ENCODE measurements at regions not wholly inside any gene's neighbourhood (a gene's known extent, or its start where the extent isn't known, plus 50 kb on each side); places are given as distances from the start of the nearest gene placed in this dataset.

- ChIA-PET CTCF (interaction anchor here (0.7 kb wide), 1 partner anchor 27 kb away, joined by 3 read pairs; no protein-coding TSS in a partner anchor), POLR2A (interaction anchor here (0.7 kb wide), 1 partner anchor 186 kb away, joined by 3 read pairs; no protein-coding TSS in a partner anchor)
- ATAC-seq (no peak), DNase-seq (no peak)
- no peak overlapping the region for H3K27ac ChIP-seq (ENCODE audit: low read depth, low read length)
- Mint-ChIP-seq H3K9me3 (peaks cover 0 to 5% (median 0%) of the 10 kb centered on the region in 11 donors), H3K4me3 (no peak overlapping the region), H3K27ac (no peak overlapping the region), H3K36me3 (no peaks in the 10 kb centered on the region), H3K27me3 (no peaks in the 10 kb centered on the region), H3K4me1 (no peaks in the 10 kb centered on the region)
- H3K36me3 ChIP-seq (ENCODE audit: control insufficient read depth in 2 of 3, insufficient read depth in 3 of 3, low read length in 3 of 3) = no peaks in the 10 kb centered on the region
- no peaks in the 10 kb centered on the region for H3K4me1 ChIP-seq (ENCODE audit: control insufficient read depth in 2 of 2, insufficient read depth in 2 of 2, low read length in 2 of 2)
- no peak overlapping the region for H3K4me3 ChIP-seq (ENCODE audit: low read length)
- no peaks in the 10 kb centered on the region for H3K27me3 ChIP-seq (ENCODE audit: control insufficient read depth in 2 of 2, insufficient read depth in 2 of 2, low read length in 2 of 2)
- no peaks in the 10 kb centered on the region for H3K9me3 ChIP-seq (ENCODE audit: control insufficient read depth in 2 of 3, low read length in 3 of 3)
- intact Hi-C loops (cut with micrococcal nuclease) = no loop called here
These were observed 609.6 kb downstream of the PRELID2 start for GRCh38 chr5:145225529-145225928.

GRCh38 chr5:145223582-145223981 lies 611.6 kb downstream of the PRELID2 start:
- no peak for ATAC-seq
- CTCF ChIA-PET = no interaction called here

GRCh38 chr5:145222622-145223021 lies 612.5 kb downstream of the PRELID2 start:
- Histone ChIP-seq H3K27ac (ENCODE audit: low read depth, low read length) (no peak overlapping the region), H3K4me1 (ENCODE audit: control insufficient read depth in 2 of 2, insufficient read depth in 2 of 2, low read length in 2 of 2) (no peaks in the 10 kb centered on the region), H3K4me3 (ENCODE audit: low read length) (no peak overlapping the region), H3K9me3 (ENCODE audit: control insufficient read depth in 2 of 3, low read length in 3 of 3) (no peaks in the 10 kb centered on the region), H3K27me3 (ENCODE audit: control insufficient read depth in 2 of 2, insufficient read depth in 2 of 2, low read length in 2 of 2) (no peaks in the 10 kb centered on the region), H3K36me3 (ENCODE audit: control insufficient read depth in 2 of 3, insufficient read depth in 3 of 3, low read length in 3 of 3) (no peaks in the 10 kb centered on the region)
- peaks cover 0 to 5% (median 0%) of the 10 kb centered on the region in 11 donors for H3K9me3 Mint-ChIP-seq
- CTCF ChIA-PET = no interaction called here
- H3K27me3 Mint-ChIP-seq = no peaks in the 10 kb centered on the region
- no peak overlapping the region for H3K27ac Mint-ChIP-seq
- DNase-seq = no peak
- no peak for ATAC-seq
- H3K36me3 Mint-ChIP-seq = no peaks in the 10 kb centered on the region
- intact Hi-C loops (cut with micrococcal nuclease) = no loop called here
- H3K4me3 Mint-ChIP-seq = no peak overlapping the region
- H3K4me1 Mint-ChIP-seq = no peaks in the 10 kb centered on the region
- POLR2A ChIA-PET = no interaction called here

More at GRCh38 chr5:145223582-145223981, 611.6 kb downstream of the PRELID2 start:
- Histone ChIP-seq H3K27ac (ENCODE audit: low read depth, low read length) (no peak overlapping the region), H3K36me3 (ENCODE audit: control insufficient read depth in 2 of 3, insufficient read depth in 3 of 3, low read length in 3 of 3) (no peaks in the 10 kb centered on the region), H3K4me3 (ENCODE audit: low read length) (no peak overlapping the region), H3K27me3 (ENCODE audit: control insufficient read depth in 2 of 2, insufficient read depth in 2 of 2, low read length in 2 of 2) (no peaks in the 10 kb centered on the region), H3K9me3 (ENCODE audit: control insufficient read depth in 2 of 3, low read length in 3 of 3) (no peaks in the 10 kb centered on the region), H3K4me1 (ENCODE audit: control insufficient read depth in 2 of 2, insufficient read depth in 2 of 2, low read length in 2 of 2) (no peaks in the 10 kb centered on the region)
- no peaks in the 10 kb centered on the region for H3K27me3 Mint-ChIP-seq
- intact Hi-C loops (cut with micrococcal nuclease) = no loop called here
- H3K36me3 Mint-ChIP-seq = no peaks in the 10 kb centered on the region
- H3K9me3 Mint-ChIP-seq = peaks cover 0 to 5% (median 0%) of the 10 kb centered on the region in 11 donors
- POLR2A ChIA-PET = no interaction called here
- no peak for DNase-seq
- no peak overlapping the region for H3K4me3 Mint-ChIP-seq
- H3K4me1 Mint-ChIP-seq = no peaks in the 10 kb centered on the region
- no peak overlapping the region for H3K27ac Mint-ChIP-seq

GRCh38 chr5:145221416-145221815 lies 613.7 kb downstream of the PRELID2 start:
- H3K36me3 ChIP-seq (ENCODE audit: control insufficient read depth in 2 of 3, insufficient read depth in 3 of 3, low read length in 3 of 3) = no peaks in the 10 kb centered on the region
- ChIA-PET POLR2A (no interaction called here), CTCF (no interaction called here)
- DNase-seq (no peak), ATAC-seq (no peak)
- H3K4me1 Mint-ChIP-seq = no peaks in the 10 kb centered on the region
- no peaks in the 10 kb centered on the region for H3K9me3 ChIP-seq (ENCODE audit: control insufficient read depth in 2 of 3, low read length in 3 of 3)
- no peaks in the 10 kb centered on the region for H3K4me1 ChIP-seq (ENCODE audit: control insufficient read depth in 2 of 2, insufficient read depth in 2 of 2, low read length in 2 of 2)
- H3K36me3 Mint-ChIP-seq = no peaks in the 10 kb centered on the region
- intact Hi-C loops (cut with micrococcal nuclease) = no loop called here
- H3K27me3 Mint-ChIP-seq = no peaks in the 10 kb centered on the region
- H3K4me3 ChIP-seq (ENCODE audit: low read length) = no peak overlapping the region
- no peak overlapping the region for H3K27ac Mint-ChIP-seq
- H3K27me3 ChIP-seq (ENCODE audit: control insufficient read depth in 2 of 2, insufficient read depth in 2 of 2, low read length in 2 of 2) = no peaks in the 10 kb centered on the region
- peaks cover 0 to 5% (median 0%) of the 10 kb centered on the region in 11 donors for H3K9me3 Mint-ChIP-seq
- no peak overlapping the region for H3K27ac ChIP-seq (ENCODE audit: low read depth, low read length)
- no peak overlapping the region for H3K4me3 Mint-ChIP-seq

- H3K4me1 Mint-ChIP-seq = no peaks in the 10 kb centered on the region
- H3K27me3 Mint-ChIP-seq = no peaks in the 10 kb centered on the region
- intact Hi-C loops (cut with micrococcal nuclease) = no loop called here
- H3K27ac Mint-ChIP-seq = no peak overlapping the region
- H3K4me3 Mint-ChIP-seq = no peak overlapping the region
- POLR2A ChIA-PET = no interaction called here
- no peaks in the 10 kb centered on the region for H3K36me3 Mint-ChIP-seq
- Histone ChIP-seq H3K4me3 (ENCODE audit: low read length) (no peak overlapping the region), H3K4me1 (ENCODE audit: control insufficient read depth in 2 of 2, insufficient read depth in 2 of 2, low read length in 2 of 2) (no peaks in the 10 kb centered on the region), H3K9me3 (ENCODE audit: control insufficient read depth in 2 of 3, low read length in 3 of 3) (no peaks in the 10 kb centered on the region), H3K36me3 (ENCODE audit: control insufficient read depth in 2 of 3, insufficient read depth in 3 of 3, low read length in 3 of 3) (no peaks in the 10 kb centered on the region), H3K27me3 (ENCODE audit: control insufficient read depth in 2 of 2, insufficient read depth in 2 of 2, low read length in 2 of 2) (no peaks in the 10 kb centered on the region), H3K27ac (ENCODE audit: low read depth, low read length) (no peak overlapping the region)
- DNase-seq (no peak), ATAC-seq (no peak)
- H3K9me3 Mint-ChIP-seq = peaks cover 0 to 4% (median under 1%) of the 10 kb centered on the region in 11 donors
- CTCF ChIA-PET = no interaction called here
These were observed 614.7 kb downstream of the PRELID2 start for GRCh38 chr5:145220481-145220880.

- no peaks in the 10 kb centered on the region for H3K36me3 ChIP-seq (ENCODE audit: control insufficient read depth in 2 of 3, insufficient read depth in 3 of 3, low read length in 3 of 3)
- no peak overlapping the region for H3K27ac Mint-ChIP-seq
- H3K4me3 Mint-ChIP-seq = no peak overlapping the region
- POLR2A ChIA-PET = no interaction called here
- H3K4me1 Mint-ChIP-seq = no peaks in the 10 kb centered on the region
- H3K27ac ChIP-seq (ENCODE audit: low read depth, low read length) = no peak overlapping the region
- ATAC-seq (no peak), DNase-seq (no peak)
- no peaks in the 10 kb centered on the region for H3K36me3 Mint-ChIP-seq
- H3K4me3 ChIP-seq (ENCODE audit: low read length) = no peak overlapping the region
- H3K4me1 ChIP-seq (ENCODE audit: control insufficient read depth in 2 of 2, insufficient read depth in 2 of 2, low read length in 2 of 2) = no peaks in the 10 kb centered on the region
- no peaks in the 10 kb centered on the region for H3K27me3 ChIP-seq (ENCODE audit: control insufficient read depth in 2 of 2, insufficient read depth in 2 of 2, low read length in 2 of 2)
- peaks cover 3 to 14% (median 9%) of the 10 kb centered on the region in 11 donors for H3K9me3 Mint-ChIP-seq
- H3K27me3 Mint-ChIP-seq = no peaks in the 10 kb centered on the region
- CTCF ChIA-PET = no interaction called here
- H3K9me3 ChIP-seq (ENCODE audit: control insufficient read depth in 2 of 3, low read length in 3 of 3) = no peaks in the 10 kb centered on the region
- intact Hi-C loops (cut with micrococcal nuclease) = no loop called here
These were observed 616.2 kb downstream of the PRELID2 start for GRCh38 chr5:145218982-145219381.

GRCh38 chr5:145218019-145218418 lies 617.1 kb downstream of the PRELID2 start:
- H3K27me3 ChIP-seq (ENCODE audit: control insufficient read depth in 2 of 2, insufficient read depth in 2 of 2, low read length in 2 of 2) = no peaks in the 10 kb centered on the region
- H3K27ac ChIP-seq (ENCODE audit: low read depth, low read length) = no peak overlapping the region
- H3K4me3 ChIP-seq (ENCODE audit: low read length) = no peak overlapping the region
- no peak overlapping the region for H3K27ac Mint-ChIP-seq
- ChIA-PET POLR2A (no interaction called here), CTCF (no interaction called here)
- no peaks in the 10 kb centered on the region for H3K36me3 ChIP-seq (ENCODE audit: control insufficient read depth in 2 of 3, insufficient read depth in 3 of 3, low read length in 3 of 3)
- no peak overlapping the region for H3K4me3 Mint-ChIP-seq
- peaks cover 3 to 16% (median 11%) of the 10 kb centered on the region in 11 donors for H3K9me3 Mint-ChIP-seq
- no peaks in the 10 kb centered on the region for H3K4me1 ChIP-seq (ENCODE audit: control insufficient read depth in 2 of 2, insufficient read depth in 2 of 2, low read length in 2 of 2)
- ATAC-seq = no peak
- intact Hi-C loops (cut with micrococcal nuclease) = no loop called here
- H3K4me1 Mint-ChIP-seq = no peaks in the 10 kb centered on the region
- H3K36me3 Mint-ChIP-seq = no peaks in the 10 kb centered on the region
- H3K27me3 Mint-ChIP-seq = no peaks in the 10 kb centered on the region
- H3K9me3 ChIP-seq (ENCODE audit: control insufficient read depth in 2 of 3, low read length in 3 of 3) = no peaks in the 10 kb centered on the region
- DNase-seq = no peak

Data from naive thymus-derived CD4-positive, alpha-beta T cell (primary cell).